ENCODE measurements at regions not wholly inside any gene's neighbourhood (a gene's known extent, or its start where the extent isn't known, plus 50 kb on each side); places are given as distances from the start of the nearest gene placed in this dataset.

GRCh38 chr10:2284071-2284470 lies 546.7 kb upstream of the ADARB2 start:
- Histone ChIP-seq H2AFZ (ENCODE audit: insufficient read depth, low read depth, low read length, poor library complexity, severe bottlenecking) (no peak overlapping the region), H3K9ac (ENCODE audit: low read length) (no peak overlapping the region), H3K79me2 (ENCODE audit: control insufficient read depth, insufficient read depth, low read length) (no peaks in the 10 kb centered on the region), H4K20me1 (ENCODE audit: control insufficient read depth, insufficient read depth, low read length, poor library complexity, severe bottlenecking) (no peaks in the 10 kb centered on the region), H3K27ac (ENCODE audit: low read length in 2 of 2) (no peak overlapping the region), H3K4me3 (ENCODE audit: control extremely low read depth in 1 of 5, extremely low read depth in 1 of 5, insufficient read depth in 1 of 5, low read depth in 2 of 5, low read length in 4 of 5) (no peak overlapping the region), H3K9me3 (ENCODE audit: control extremely low read depth in 1 of 3, control insufficient read depth in 2 of 3, insufficient read depth in 1 of 3, low read length in 2 of 3) (no peaks in the 10 kb centered on the region), H3K4me2 (replicated peaks; ENCODE audit: low read depth, low read length, poor library complexity, severe bottlenecking) (no peak overlapping the region), H3K36me3 (replicated peaks in 1 of 2; ENCODE audit: control extremely low read depth in 1 of 2, control insufficient read depth in 1 of 2, extremely low read depth in 1 of 2, insufficient read depth in 2 of 2, low read length in 1 of 2) (no peaks in the 10 kb centered on the region), H3K4me1 (ENCODE audit: control insufficient read depth in 2 of 2, insufficient read depth in 2 of 2, low read length in 2 of 2) (no peaks in the 10 kb centered on the region), H3K27me3 (replicated peaks in 1 of 4; ENCODE audit: control extremely low read depth in 1 of 4, control insufficient read depth in 3 of 4, insufficient read depth in 4 of 4, low read length in 3 of 4) (peaks cover 0 to 2% (median 0%) of the 10 kb centered on the region in 4 experiments)
- 67% methylated on average over 9 of the region's 12 CpGs for WGBS (ENCODE audit: insufficient coverage)
- DNase-seq (no peak), ATAC-seq (ENCODE audit: low read depth) (no peak)
- intact Hi-C loops (cut with micrococcal nuclease): no loop called here
- no peaks in the 10 kb centered on the region for H3K4me1 Mint-ChIP-seq
- no peaks in the 10 kb centered on the region for H3K9me3 Mint-ChIP-seq (ENCODE audit: insufficient read depth)
- H3K27me3 Mint-ChIP-seq: no peaks in the 10 kb centered on the region
- no peak overlapping the region for H3K27ac Mint-ChIP-seq
- CTCF ChIA-PET: no interaction called here
- POLR2A ChIA-PET: no interaction called here
- no peak for TF ChIP-seq EZH2 (IDR thresholded peaks at IDR 0.05; ENCODE audit: borderline replicate concordance, insufficient read depth, low read depth, low read length, poor library complexity, severe bottlenecking)
- TF ChIP-seq, protein P1, sequence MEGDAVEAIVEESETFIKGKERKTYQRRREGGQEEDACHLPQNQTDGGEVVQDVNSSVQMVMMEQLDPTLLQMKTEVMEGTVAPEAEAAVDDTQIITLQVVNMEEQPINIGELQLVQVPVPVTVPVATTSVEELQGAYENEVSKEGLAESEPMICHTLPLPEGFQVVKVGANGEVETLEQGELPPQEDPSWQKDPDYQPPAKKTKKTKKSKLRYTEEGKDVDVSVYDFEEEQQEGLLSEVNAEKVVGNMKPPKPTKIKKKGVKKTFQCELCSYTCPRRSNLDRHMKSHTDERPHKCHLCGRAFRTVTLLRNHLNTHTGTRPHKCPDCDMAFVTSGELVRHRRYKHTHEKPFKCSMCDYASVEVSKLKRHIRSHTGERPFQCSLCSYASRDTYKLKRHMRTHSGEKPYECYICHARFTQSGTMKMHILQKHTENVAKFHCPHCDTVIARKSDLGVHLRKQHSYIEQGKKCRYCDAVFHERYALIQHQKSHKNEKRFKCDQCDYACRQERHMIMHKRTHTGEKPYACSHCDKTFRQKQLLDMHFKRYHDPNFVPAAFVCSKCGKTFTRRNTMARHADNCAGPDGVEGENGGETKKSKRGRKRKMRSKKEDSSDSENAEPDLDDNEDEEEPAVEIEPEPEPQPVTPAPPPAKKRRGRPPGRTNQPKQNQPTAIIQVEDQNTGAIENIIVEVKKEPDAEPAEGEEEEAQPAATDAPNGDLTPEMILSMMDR (IDR thresholded peaks at IDR 0.05): no peak
- H3K4me3 Mint-ChIP-seq: no peak overlapping the region

GRCh38 chr10:2282202-2282601 lies 544.9 kb upstream of the ADARB2 start:
- no peak overlapping the region for H3K27ac ChIP-seq (ENCODE audit: low read length in 2 of 2)
- POLR2A ChIA-PET: no interaction called here
- CTCF ChIA-PET: no interaction called here
- H4K20me1 ChIP-seq (ENCODE audit: control insufficient read depth, insufficient read depth, low read length, poor library complexity, severe bottlenecking): no peaks in the 10 kb centered on the region
- H2AFZ ChIP-seq (ENCODE audit: insufficient read depth, low read depth, low read length, poor library complexity, severe bottlenecking): no peak overlapping the region
- no peak overlapping the region for H3K27ac Mint-ChIP-seq
- H3K4me1 Mint-ChIP-seq: no peaks in the 10 kb centered on the region
- H3K27me3 ChIP-seq (replicated peaks in 1 of 4; ENCODE audit: control extremely low read depth in 1 of 4, control insufficient read depth in 3 of 4, insufficient read depth in 4 of 4, low read length in 3 of 4): no peaks in the 10 kb centered on the region
- no peak overlapping the region for H3K4me2 ChIP-seq (replicated peaks; ENCODE audit: low read depth, low read length, poor library complexity, severe bottlenecking)
- H3K79me2 ChIP-seq (ENCODE audit: control insufficient read depth, insufficient read depth, low read length): no peaks in the 10 kb centered on the region
- WGBS (ENCODE audit: insufficient coverage): 92% methylated on average over 2 of the region's 7 CpGs
- ATAC-seq (ENCODE audit: low read depth) (no peak), DNase-seq (no peak)
- H3K4me3 ChIP-seq (ENCODE audit: control extremely low read depth in 1 of 5, extremely low read depth in 1 of 5, insufficient read depth in 1 of 5, low read depth in 2 of 5, low read length in 4 of 5): no peak overlapping the region
- no peaks in the 10 kb centered on the region for H3K36me3 ChIP-seq (replicated peaks in 1 of 2; ENCODE audit: control extremely low read depth in 1 of 2, control insufficient read depth in 1 of 2, extremely low read depth in 1 of 2, insufficient read depth in 2 of 2, low read length in 1 of 2)
- no peaks in the 10 kb centered on the region for H3K4me1 ChIP-seq (ENCODE audit: control insufficient read depth in 2 of 2, insufficient read depth in 2 of 2, low read length in 2 of 2)
- H3K9me3 Mint-ChIP-seq (ENCODE audit: insufficient read depth): no peaks in the 10 kb centered on the region
- TF ChIP-seq EZH2 (IDR thresholded peaks at IDR 0.05; ENCODE audit: borderline replicate concordance, insufficient read depth, low read depth, low read length, poor library complexity, severe bottlenecking): no peak
- TF ChIP-seq, protein P1 (IDR thresholded peaks at IDR 0.05): no peak
- no peak overlapping the region for H3K9ac ChIP-seq (ENCODE audit: low read length)
- intact Hi-C loops (cut with micrococcal nuclease): no loop called here
- no peaks in the 10 kb centered on the region for H3K27me3 Mint-ChIP-seq
- no peak overlapping the region for H3K4me3 Mint-ChIP-seq
- no peaks in the 10 kb centered on the region for H3K9me3 ChIP-seq (ENCODE audit: control extremely low read depth in 1 of 3, control insufficient read depth in 2 of 3, insufficient read depth in 1 of 3, low read length in 2 of 3)

All from B cell (primary cell).